Caki2 (cell line): ENCODE measurements at regions not wholly inside any gene's neighbourhood (a gene's known extent, or its start where the extent isn't known, plus 50 kb on each side); places are given as distances from the start of the nearest gene placed in this dataset.
"Not testable (repeated sequence)": the region's sequence is repeated elsewhere in the genome, so short reads cannot be mapped to it uniquely, and the experiment has no call there.

Experiments used
- DNase-seq: peaks from one replicate; pipeline ENCODE4 v3.0.0-alpha.2; 2015; ENCODE audit warnings: low read depth
- in situ Hi-C: cut with HindIII; loops from 2 replicates; pipeline ENCODE4 v1.10.0; 2016; ENCODE audit warnings: low sequenced_read_pairs, low pct_unique_long_range_greater_than_20kb, mixed read lengths

DNA sequence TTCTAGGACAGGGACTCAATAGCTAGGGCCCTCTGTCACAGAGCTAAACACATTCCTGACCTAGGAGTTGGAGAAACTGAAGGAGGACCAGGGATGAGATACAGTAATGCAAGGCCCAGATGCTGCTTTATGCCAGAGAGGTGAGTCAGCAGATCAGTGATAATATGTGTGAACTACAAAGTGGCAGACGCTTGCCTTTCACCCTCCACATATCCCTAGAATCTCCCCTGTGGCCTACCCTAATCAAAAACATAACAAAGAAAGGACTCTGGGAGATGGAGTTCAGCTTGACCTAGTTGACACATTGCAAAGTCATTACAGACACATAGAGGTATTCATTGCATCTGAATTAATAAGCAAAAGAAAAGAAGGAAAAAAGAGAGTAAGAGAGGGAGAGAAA lies 417.6 kb upstream of the DYNLRB2 start:
- DNase-seq, result peak; percentile 3
- in situ Hi-C loops, result no loop called here

DNA sequence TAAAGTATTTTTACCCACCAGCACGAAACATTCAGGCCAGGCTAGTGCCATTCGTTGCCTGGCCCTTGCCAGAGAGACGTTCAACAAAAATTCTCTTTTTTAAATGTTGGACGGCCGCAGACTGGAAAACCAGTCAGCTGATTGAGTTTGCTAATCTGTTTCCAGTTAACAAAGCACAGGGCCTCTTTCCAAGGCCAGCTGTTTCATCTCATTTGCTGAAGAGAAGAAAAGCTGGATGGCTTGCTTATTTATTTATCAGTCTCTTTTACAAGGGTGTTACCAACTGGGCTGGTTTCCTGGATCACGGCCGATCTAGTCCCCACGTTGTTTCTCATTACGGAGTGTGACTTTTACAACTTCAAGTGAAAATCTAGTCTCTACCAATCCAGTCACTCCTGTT lies 418.7 kb upstream of the DYNLRB2 start:
- no peak for DNase-seq
- in situ Hi-C loops, result no loop called here

DNA sequence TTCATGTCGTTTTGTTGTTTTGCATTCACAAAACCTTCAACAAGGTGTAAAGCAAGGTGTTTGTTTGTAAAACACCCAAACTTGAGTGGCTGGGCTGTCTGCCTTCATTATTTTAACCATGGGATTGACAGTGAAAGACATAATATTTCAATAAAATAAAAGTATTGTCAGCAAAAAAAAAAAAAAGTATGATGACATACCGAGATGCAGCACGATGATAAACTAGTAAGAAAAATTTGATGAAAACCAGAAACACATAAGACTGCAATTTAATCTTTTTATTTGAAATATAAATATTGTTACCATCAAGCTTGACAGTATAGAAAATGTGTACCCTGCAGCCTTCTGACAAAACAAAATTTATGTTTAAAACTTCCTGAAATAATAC lies 419.3 kb upstream of the DYNLRB2 start:
- in situ Hi-C loops, result no loop called here
- DNase-seq, result no peak

DNA sequence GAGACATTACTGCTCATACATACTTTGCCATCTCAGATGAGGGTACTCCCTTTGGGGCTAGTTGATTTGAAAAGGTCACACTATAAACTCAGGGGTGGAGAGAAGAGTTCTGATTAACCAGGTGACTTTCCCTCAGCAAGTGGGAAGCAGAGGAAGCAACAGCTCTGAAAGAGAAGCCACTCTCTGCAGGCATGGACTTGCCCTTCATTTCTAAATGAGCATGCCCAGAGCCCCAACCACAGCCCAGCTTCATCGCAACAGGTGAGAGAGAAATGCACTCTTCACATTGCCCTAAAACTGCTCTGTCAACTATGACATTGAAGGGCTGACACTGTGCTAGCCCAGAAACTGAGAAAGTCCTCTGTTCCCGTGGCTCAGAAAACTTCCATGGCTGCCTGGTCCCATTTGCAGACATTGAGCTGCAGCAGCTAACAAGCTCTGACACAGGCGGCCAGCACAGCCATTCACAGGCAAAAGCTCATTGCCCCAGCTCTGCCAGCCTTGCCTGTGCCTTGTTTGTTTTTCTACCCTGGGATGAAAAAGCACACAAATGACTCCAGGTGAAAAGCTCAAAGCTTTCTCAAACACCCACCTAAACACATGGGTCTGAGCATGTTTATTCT lies 419.8 kb upstream of the DYNLRB2 start:
- DNase-seq, result no peak
- in situ Hi-C loops, result no loop called here

DNA sequence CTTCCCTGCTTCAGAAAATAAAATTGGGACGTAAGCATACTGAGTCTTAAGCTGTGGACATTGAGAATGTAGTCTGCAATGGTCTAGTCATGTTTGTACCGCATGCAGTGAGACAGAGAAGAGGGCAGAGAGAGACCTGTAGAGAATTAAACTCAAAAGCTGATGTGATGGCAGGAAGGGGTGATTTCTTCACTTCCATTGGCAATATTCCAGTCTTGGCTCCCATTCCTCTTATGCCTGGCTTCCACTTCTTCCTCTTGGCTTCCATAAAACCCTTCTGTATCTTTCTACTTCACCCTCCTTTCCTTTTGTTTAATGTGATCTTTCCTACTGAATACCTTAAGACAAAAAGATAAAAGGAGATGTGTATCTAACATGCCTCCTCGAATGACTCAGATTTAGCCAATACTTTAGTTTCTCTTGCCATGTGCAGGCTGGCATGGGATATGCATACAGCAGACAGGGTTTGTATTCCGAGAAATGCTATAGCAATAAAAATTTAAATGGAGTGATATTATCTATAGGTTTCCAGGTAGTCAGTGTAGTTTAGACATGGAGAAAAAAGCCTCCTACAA lies 423.1 kb upstream of the DYNLRB2 start:
- in situ Hi-C loops, result no loop called here

DNA sequence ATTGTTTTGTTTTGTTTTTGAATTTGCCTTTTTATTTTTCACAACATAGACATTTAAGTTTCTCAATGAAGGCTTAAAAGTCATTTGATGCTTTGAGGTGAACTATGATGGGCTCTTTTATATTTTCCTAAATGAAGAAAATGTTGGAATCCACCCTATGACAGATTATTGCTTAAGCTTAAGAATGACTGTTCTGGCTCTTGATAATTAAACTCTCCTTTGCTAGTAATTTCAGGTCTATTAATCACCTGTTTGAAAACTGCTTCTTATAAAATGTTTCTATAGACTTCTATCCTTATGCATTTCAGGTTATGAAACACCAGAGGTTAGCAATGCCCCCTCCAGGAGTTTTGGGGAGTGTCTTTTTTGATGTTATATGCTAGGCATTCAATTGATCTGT lies 424.1 kb upstream of the DYNLRB2 start:
- no peak for DNase-seq
- in situ Hi-C loops, result no loop called here

More for the DNA sequence above, 423.1 kb upstream of the DYNLRB2 start:
- DNase-seq, result no peak

DNA sequence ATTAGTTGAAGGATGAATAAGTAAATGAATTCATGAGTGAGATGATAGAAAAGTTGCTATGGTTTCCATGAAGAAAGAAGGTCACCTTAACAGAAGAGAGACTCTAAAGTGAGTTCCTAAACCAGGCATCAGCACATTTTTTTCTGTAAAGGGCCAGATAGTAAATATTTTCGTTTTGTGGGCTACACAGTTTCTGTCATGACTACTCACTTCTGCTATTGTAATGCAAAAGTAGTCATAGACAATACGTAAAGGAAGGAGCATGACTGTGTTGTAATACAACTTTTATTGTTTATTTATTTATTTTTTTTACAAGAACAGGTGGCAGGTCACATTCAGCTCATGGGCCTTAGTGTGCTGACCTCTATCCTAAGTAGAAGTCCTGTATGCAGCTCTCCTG lies 426.1 kb upstream of the DYNLRB2 start:
- no peak for DNase-seq
- in situ Hi-C loops, result no loop called here

DNA sequence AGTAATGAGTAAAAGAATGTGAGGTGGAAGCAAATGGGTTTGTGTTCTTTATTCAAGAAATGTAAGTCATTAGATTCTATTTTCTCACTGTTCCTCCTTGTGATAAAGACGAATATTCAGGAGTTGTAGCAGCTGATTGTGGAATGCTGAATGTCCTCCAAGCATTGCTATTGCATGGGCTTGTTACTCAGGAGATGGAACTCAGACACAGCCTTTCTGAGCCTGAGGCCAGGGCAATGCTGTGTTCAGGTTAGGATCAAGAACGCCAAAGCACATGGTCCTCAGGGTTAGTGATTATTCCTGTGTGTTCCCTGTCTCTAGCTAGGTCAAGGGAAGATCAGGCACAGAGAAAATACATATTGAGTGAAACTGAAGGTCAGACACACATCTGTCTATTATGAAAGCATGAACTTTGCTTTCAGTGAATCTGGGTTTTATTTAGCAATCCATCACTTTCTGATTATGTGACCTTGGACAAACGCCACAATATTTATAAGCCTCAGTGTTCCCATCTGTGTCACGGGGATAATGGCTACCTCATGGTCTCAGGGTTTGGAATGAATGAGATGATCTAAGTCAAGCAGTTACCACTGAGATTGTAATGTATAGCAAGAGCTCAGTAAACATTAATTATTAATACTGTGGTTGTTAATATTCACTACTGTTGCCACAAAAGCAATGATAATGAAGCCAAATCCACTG lies 426.8 kb upstream of the DYNLRB2 start:
- no peak for DNase-seq
- in situ Hi-C loops, result no loop called here

DNA sequence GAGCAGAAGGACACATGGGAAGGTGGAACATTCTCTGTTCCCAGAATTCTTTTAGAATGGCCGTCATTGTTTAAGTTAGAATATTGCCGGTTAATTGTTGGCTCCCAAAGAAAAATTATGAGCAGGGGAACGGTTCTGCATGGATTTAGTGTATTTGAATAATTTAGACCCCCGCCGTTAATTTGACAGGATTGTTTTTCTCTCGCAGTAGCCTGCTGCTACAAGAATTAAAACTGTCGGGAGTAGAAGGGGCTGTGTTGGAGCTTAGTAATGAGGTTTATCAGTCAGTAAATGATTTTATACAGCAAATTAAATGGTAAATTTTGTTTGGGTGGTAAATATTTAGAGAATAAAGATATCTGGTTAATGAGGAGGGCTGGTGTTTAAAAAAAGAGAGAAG lies 431.2 kb upstream of the DYNLRB2 start:
- in situ Hi-C loops, result no loop called here
- DNase-seq, result no peak

DNA sequence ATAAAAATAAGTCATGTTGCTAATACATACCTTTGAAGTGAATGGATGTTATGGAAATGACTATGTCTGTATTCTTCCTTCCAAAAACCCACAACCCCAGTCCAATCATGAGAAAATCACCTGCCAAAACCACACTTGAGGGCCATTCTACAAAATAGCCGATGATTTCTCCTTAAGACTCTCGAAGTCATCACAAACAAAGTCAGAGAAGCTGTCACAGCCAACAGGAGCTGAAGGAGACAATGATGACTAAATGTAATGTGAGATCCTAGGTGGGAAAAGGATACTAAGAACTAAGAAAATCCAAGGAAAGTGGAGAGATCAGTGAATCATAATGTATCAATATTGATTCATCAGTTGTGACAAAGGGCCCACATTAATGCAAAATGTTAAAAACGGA lies 432.9 kb upstream of the DYNLRB2 start:
- no peak for DNase-seq
- in situ Hi-C loops, result no loop called here

DNA sequence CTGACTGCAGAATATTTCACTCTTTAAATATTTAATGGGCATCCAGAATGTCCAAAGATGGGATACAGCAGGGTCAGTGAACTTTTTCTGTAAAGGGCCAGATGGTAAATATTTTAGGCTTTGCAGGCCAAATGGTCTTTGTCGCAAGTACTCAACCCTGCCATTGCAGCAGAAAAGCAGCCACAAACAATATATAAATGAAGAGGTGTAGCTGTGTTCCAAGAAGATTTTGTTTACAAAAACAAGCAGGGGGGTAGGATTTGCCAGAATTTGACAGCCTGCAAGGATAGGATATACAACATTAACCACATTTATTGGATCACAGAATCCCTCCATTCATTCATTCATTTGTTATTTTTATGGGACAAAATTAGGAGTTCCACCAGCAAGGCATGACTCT lies 435.0 kb upstream of the DYNLRB2 start:
- no peak for DNase-seq
- in situ Hi-C loops, result no loop called here

DNA sequence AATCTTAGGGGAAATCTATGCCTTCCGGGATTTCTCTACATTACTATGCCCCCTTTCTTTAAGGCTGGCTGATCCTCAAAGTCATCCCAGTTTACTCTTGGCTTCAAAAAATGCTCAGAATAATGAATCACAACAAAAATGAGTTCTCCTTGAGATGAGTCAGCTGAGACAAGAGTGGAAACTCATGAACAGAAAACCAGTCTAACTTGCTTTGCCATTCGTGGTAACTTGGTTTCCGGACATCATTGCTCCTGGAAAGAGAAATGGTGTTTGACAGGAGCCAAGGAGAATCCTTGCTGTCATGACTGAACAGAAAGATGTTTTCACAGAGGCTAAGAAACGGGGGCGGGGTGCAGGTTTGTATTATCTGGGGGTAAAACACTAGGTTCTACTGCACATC lies 435.6 kb upstream of the DYNLRB2 start:
- in situ Hi-C loops, result no loop called here

DNA sequence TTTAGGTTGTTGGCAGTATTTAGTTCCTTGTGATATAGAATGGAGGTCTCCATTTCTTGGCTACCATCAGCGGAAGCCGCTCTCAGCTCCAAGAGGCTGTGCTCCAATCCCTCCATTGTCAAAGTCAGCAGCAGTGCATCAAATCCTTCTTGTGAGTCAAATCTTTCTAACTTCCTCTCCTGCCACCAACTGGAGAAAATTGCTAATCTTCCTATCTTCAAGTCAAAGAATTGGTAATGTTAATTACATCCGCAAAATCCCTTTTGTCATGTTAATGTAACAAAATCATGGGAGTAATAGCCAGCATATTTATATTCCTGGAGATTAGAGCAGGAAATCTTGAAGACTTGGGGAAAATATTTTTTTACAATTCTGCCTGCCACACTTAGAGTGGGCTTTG lies 436.4 kb upstream of the DYNLRB2 start:
- DNase-seq, result no peak
- in situ Hi-C loops, result no loop called here

More for the DNA sequence above, 435.6 kb upstream of the DYNLRB2 start:
- no peak for DNase-seq

DNA sequence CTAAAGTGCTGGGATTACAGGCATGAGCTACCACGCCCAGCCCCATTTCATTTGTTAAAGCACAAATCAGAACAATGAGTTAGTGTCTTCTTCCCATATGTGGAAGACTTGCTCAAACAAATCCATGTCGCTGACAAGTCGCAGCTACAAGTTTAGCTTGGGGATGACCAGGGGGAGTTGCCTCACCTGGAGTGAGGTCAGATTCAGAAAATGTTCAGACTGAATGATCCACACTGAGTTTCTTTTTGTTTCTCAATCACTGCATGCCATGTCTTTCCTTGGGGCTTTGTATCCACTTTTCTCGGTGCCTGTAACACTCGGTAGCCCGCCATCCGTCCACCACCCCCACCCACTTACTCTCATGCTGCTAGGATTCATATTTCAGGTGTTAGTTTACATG lies 437.3 kb upstream of the DYNLRB2 start:
- in situ Hi-C loops, result no loop called here
- DNase-seq, result no peak

DNA sequence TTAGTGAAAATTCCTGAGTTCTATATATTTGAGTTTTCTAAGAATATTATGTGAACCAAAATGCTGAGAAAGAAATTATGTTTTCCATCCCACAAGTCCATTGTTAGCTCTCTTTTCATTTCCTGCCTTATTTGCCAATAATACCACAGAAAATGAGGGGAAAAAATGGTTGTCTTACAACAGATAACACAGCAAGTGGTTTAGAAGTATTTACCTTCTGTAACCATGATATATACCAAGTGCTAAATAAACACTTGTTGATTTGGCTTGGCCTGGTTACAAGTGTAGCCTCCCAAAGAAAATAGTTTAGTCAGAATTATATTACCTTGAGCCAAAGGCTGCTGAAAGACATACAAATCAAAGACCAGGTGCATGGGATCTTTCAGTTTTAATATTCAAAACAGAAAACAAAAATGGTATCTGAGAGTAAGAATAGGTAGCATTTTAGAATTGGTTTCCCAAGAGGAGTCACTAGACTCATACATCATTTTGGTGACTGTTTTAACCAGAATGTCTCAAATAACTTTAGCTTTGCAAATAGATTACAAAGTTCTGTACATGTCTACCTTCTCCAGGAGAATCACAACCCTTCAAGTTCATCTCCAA lies 439.8 kb upstream of the DYNLRB2 start:
- no peak for DNase-seq
- in situ Hi-C loops, result no loop called here

DNA sequence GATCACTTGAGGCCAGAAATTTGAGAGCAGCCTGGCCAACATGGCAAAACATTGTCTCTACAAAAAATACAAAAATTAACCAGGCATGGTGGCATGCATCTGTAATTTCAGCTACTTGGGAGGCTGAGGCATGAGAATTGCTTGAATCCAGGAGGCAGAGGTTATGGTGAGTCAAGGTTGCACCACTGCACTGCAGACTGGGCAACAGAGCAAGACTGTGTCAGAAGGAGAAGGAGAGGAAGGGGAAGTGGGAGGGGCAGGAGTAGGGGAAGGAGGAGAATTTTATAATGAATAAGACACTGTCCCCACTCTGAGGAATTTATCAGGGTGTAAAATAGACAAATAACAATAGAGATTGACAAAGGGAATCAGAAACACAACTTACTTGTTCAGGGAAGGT lies 440.6 kb upstream of the DYNLRB2 start:
- in situ Hi-C loops, result no loop called here
- no peak for DNase-seq

DNA sequence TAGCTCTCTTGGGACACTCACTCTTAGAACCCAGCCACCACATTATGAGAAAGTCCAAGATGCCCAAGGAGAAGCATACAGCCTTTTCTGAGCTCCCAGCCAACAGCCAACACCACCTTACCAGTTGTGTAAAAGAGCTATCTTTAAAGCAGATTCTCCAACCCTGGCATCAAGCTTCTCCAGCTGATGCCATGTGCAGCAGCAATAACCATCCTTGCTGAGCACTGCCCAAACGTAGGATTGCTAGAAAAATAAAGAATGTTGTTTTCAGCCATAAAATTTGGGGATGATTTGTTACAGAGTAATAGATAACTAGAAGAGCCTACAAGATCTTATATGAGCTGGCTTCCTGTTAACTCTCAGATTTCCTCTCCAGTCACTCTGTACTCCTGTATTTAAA lies 443.7 kb upstream of the DYNLRB2 start:
- DNase-seq, result no peak
- in situ Hi-C loops, result no loop called here

DNA sequence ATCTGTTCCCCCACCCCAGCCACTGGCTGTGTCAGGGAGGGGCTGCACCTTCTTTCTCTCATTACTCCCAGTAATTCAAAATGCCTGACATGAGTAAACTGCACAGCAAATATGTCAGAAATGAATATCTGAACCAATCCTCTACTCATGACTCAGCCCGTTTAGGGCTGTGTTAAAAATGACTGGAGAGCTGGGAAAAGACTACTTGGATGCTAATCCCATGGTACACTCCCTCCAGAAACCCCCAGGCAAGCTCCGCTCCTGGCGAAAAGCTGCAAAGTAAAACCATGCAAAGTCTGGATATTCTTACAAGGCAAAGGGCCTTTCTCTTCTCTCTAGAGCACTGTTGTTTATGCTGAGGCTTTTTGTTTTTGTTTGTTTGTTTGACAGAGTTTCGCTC lies 448.1 kb upstream of the DYNLRB2 start:
- no peak for DNase-seq
- in situ Hi-C loops, result no loop called here

DNA sequence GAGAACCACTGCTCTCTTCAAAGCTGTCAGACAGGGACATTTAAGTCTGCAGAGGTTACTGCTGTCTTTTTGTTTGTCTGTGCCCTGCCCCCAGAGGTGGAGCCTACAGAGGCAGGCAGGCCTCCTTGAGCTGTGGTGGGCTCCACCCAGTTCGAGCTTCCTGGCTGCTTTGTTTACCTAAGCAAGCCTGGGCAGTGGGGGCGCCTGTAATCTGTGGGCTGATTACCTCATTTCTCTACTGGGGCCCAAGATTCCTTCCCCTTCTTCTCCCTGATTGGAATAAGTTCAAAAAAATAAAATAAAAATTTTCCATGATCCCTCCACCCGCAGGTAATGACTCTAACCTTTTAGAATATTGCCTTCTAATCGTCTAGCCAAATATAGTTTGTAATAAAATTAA lies 449.3 kb upstream of the DYNLRB2 start:
- DNase-seq, in situ Hi-C loops: not testable (repeated sequence)

DNA sequence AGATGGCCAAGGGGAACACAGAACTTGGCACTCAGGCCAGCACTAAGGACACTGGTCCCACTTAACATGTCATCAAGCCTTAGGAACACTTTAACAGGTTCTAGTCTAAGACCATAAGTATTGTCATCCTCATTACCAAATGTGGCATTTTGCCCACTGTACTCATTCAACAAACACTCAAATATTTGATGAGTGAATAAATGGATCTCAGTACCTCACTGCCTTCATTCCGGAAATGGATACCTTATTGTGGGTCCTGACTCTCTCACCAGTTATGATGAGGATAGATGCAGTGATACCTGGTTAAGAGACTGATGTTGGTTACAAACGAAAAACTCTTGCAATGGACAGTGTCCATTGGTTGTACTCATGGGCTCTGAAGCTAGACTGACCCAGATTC lies 455.2 kb upstream of the DYNLRB2 start:
- in situ Hi-C loops, result no loop called here
- no peak for DNase-seq
